ENCODE measurements at regions not wholly inside any gene's neighbourhood (a gene's known extent, or its start where the extent isn't known, plus 50 kb on each side); places are given as distances from the start of the nearest gene placed in this dataset.

- H3K4me2 ChIP-seq (ENCODE audit: low read length), result peak overlapping the region; percentile 66
- no peaks in the 10 kb centered on the region for H3K9me2 ChIP-seq (replicated peaks; ENCODE audit: low read length)
- peak; percentile 56 for ATAC-seq
- no peaks in the 10 kb centered on the region for H3K36me3 ChIP-seq (ENCODE audit: low read depth, low read length)
- ChIA-PET POLR2A (ENCODE audit: unreplicated experiment) (no interaction called here), CTCF (no interaction called here)
- H3K4me3 ChIP-seq (ENCODE audit: low read length), result peak overlapping the region; percentile 20; the same call in 1 of the 2 replicates
- H3K27me3 ChIP-seq (ENCODE audit: low read length), result no peaks in the 10 kb centered on the region
- no peaks in the 10 kb centered on the region for H3K79me2 ChIP-seq (ENCODE audit: low read length)
- no peaks in the 10 kb centered on the region for H3F3A ChIP-seq (ENCODE audit: low read length, unreplicated experiment)
- peaks cover 17% of the 10 kb centered on the region for H3K4me1 ChIP-seq (ENCODE audit: insufficient read depth, low read length)
- peak overlapping the region; percentile 48 for H2AFZ ChIP-seq (ENCODE audit: low read length)
- H3K9ac ChIP-seq (ENCODE audit: low read length), result peak overlapping the region; percentile 15; the same call in 1 of the 2 replicates
- no peaks in the 10 kb centered on the region for H3K9me3 ChIP-seq (ENCODE audit: low read length)
- intact Hi-C loops (cut with micrococcal nuclease), result no loop called here
- peak overlapping the region; percentile 72 for H3K27ac ChIP-seq (ENCODE audit: low read length)
- no peaks in the 10 kb centered on the region for H4K20me1 ChIP-seq (ENCODE audit: low read length)
- peak; percentile 45 for DNase-seq
- TF ChIP-seq EZH2phosphoT487 (IDR thresholded peaks at IDR 0.05; ENCODE audit: borderline replicate concordance, low read length) (no peak), EZH2 (IDR thresholded peaks at IDR 0.05; ENCODE audit: low read length, unreplicated experiment) (no peak)
- TF ChIP-seq, protein P1, sequence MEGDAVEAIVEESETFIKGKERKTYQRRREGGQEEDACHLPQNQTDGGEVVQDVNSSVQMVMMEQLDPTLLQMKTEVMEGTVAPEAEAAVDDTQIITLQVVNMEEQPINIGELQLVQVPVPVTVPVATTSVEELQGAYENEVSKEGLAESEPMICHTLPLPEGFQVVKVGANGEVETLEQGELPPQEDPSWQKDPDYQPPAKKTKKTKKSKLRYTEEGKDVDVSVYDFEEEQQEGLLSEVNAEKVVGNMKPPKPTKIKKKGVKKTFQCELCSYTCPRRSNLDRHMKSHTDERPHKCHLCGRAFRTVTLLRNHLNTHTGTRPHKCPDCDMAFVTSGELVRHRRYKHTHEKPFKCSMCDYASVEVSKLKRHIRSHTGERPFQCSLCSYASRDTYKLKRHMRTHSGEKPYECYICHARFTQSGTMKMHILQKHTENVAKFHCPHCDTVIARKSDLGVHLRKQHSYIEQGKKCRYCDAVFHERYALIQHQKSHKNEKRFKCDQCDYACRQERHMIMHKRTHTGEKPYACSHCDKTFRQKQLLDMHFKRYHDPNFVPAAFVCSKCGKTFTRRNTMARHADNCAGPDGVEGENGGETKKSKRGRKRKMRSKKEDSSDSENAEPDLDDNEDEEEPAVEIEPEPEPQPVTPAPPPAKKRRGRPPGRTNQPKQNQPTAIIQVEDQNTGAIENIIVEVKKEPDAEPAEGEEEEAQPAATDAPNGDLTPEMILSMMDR (conservative IDR thresholded peaks at IDR 0.05; ENCODE audit: low read depth, low read length), result no peak
- no TSS peak for BruUV-seq (replicated peaks)
Measured at GRCh38 chr2:147789287-147789686, 55.5 kb upstream of the ACVR2A start.

DNA sequence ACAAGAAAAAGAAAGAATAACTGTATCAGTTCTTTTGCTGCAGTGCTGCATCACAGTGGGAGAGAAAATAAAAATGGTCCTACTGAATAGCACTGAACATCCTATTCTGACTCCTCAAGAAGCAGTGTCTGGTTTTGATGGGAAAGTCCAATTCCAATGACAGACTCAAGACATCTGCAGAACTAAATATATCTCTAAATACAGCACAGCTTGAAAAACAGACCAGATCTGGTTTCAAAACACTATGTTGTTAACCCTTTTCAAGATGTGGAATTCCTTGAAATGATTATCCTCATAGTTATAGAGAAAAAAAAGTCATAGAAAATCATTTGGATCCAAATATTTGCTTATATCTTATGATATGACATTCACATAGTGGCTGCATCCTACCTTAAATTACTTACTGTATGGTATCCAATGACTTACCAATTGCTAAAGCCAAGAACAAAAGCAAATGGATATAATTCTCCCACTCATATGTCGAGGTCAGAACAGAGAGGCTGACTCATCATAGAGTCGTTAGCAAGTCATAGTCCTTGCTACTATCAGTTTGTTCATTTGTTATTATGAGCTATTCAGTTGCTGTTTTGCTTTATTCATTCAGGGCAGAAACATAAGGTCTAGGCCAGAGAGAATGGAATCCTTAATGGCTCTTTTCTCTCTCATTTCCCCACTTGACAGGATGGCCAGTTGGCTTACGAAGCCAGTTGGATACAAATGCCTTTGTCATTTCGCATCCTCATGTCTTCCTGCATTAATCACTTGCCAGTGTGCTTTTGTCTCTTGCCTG is 62.5 kb upstream of the ACVR2A start:
- intact Hi-C loops (cut with micrococcal nuclease), result no loop called here
- no peaks in the 10 kb centered on the region for H3K79me2 ChIP-seq (ENCODE audit: low read length)
- TF ChIP-seq, protein P1 (conservative IDR thresholded peaks at IDR 0.05; ENCODE audit: low read depth, low read length), result no peak
- TF ChIP-seq EZH2phosphoT487 (IDR thresholded peaks at IDR 0.05; ENCODE audit: borderline replicate concordance, low read length), result no peak
- TF ChIP-seq EZH2 (IDR thresholded peaks at IDR 0.05; ENCODE audit: low read length, unreplicated experiment), result no peak
- H3K4me1 ChIP-seq (ENCODE audit: insufficient read depth, low read length), result 0 out of 2 replicates have a peak, but pooled peaks cover 7% of the 10 kb centered on the region
- ChIA-PET CTCF (no interaction called here), POLR2A (ENCODE audit: unreplicated experiment) (interaction anchor here (0.6 kb wide), 1 partner anchor 30 kb away, joined by 9 read pairs; no protein-coding TSS in a partner anchor)
- DNase-seq (peak; percentile 63), ATAC-seq (peak; percentile 57)
- H3K9me2 ChIP-seq (replicated peaks; ENCODE audit: low read length), result no peaks in the 10 kb centered on the region
- H3K4me3 ChIP-seq (ENCODE audit: low read length), result no peak overlapping the region
- H4K20me1 ChIP-seq (ENCODE audit: low read length), result no peaks in the 10 kb centered on the region
- no peaks in the 10 kb centered on the region for H3K27me3 ChIP-seq (ENCODE audit: low read length)
- no peak overlapping the region for H3K27ac ChIP-seq (ENCODE audit: low read length)
- no TSS peak for BruUV-seq (replicated peaks)
- H3K9me3 ChIP-seq (ENCODE audit: low read length), result no peaks in the 10 kb centered on the region
- no peaks in the 10 kb centered on the region for H3F3A ChIP-seq (ENCODE audit: low read length, unreplicated experiment)
- H3K36me3 ChIP-seq (ENCODE audit: low read depth, low read length), result no peaks in the 10 kb centered on the region
- 0 out of 2 replicates have a peak overlapping the region, but pooled peaks have one; percentile 16 for H2AFZ ChIP-seq (ENCODE audit: low read length)
- 0 out of 2 replicates have a peak overlapping the region, but pooled peaks have one; percentile 18 for H3K4me2 ChIP-seq (ENCODE audit: low read length)
- no peak overlapping the region for H3K9ac ChIP-seq (ENCODE audit: low read length)

DNA sequence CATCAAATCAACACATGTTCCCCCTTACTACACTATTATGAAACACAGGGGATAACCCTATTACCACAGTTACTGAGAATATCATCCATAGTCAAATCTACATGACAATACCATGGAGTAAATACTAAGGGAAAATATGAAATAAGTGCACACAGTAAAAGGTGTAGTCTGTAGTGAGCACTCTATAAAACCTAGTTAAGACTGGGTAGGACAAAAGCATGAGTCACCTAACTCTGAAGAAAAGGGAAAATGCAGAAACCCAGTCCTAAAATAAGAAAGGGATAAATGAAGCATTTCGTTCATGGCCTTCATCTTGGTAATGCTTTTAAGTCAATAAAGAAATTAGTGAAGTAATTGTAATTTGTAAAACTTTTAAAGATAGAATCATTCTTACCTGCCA is 65.4 kb upstream of the ACVR2A start:
- no TSS peak for BruUV-seq (replicated peaks)
- H3K9ac ChIP-seq (ENCODE audit: low read length), result no peak overlapping the region
- H2AFZ ChIP-seq (ENCODE audit: low read length), result no peak overlapping the region
- TF ChIP-seq, protein P1 (conservative IDR thresholded peaks at IDR 0.05; ENCODE audit: low read depth, low read length), result no peak
- TF ChIP-seq EZH2phosphoT487 (IDR thresholded peaks at IDR 0.05; ENCODE audit: borderline replicate concordance, low read length), result no peak
- TF ChIP-seq EZH2 (IDR thresholded peaks at IDR 0.05; ENCODE audit: low read length, unreplicated experiment), result no peak
- peak; percentile 60 for ATAC-seq
- CTCF ChIA-PET, result no interaction called here
- 0 out of 2 replicates have a peak, but pooled peaks cover 7% of the 10 kb centered on the region for H3K4me1 ChIP-seq (ENCODE audit: insufficient read depth, low read length)
- no peak overlapping the region for H3K4me2 ChIP-seq (ENCODE audit: low read length)
- H3K36me3 ChIP-seq (ENCODE audit: low read depth, low read length), result no peaks in the 10 kb centered on the region
- H3K27me3 ChIP-seq (ENCODE audit: low read length), result no peaks in the 10 kb centered on the region
- no peak for DNase-seq
- no peaks in the 10 kb centered on the region for H3K79me2 ChIP-seq (ENCODE audit: low read length)
- no peaks in the 10 kb centered on the region for H4K20me1 ChIP-seq (ENCODE audit: low read length)
- POLR2A ChIA-PET (ENCODE audit: unreplicated experiment), result no interaction called here
- intact Hi-C loops (cut with micrococcal nuclease), result no loop called here
- no peaks in the 10 kb centered on the region for H3K9me2 ChIP-seq (replicated peaks; ENCODE audit: low read length)
- no peaks in the 10 kb centered on the region for H3F3A ChIP-seq (ENCODE audit: low read length, unreplicated experiment)
- H3K27ac ChIP-seq (ENCODE audit: low read length), result no peak overlapping the region
- no peak overlapping the region for H3K4me3 ChIP-seq (ENCODE audit: low read length)
- no peaks in the 10 kb centered on the region for H3K9me3 ChIP-seq (ENCODE audit: low read length)

All from PC-3 (cell line).